ENCODE measurements at regions not wholly inside any gene's neighbourhood (a gene's known extent, or its start where the extent isn't known, plus 50 kb on each side); places are given as distances from the start of the nearest gene placed in this dataset.
"Not testable (repeated sequence)": the region's sequence is repeated elsewhere in the genome, so short reads cannot be mapped to it uniquely, and the experiment has no call there.

DNA sequence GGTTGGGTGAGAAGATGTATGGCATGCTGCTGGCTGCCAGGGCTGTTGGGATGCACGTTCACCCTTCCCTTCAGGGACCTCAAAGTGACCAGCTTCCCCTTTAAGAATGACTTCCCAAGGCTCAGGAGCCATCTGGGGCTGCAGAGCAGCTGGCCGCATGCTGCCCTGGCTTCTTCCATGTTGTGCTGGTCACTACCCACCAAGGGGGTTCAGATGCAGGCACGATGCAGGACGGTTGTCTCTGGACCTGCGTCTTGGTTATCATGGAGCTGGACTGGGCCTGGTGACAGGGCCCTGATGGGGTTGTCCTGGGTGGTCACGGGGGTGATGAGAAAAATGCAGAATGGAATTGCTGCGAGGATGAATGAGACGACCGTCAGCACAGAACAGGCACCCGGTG is 297.8 kb downstream of the POTED start:
- not testable (repeated sequence) for DNase-seq

DNA sequence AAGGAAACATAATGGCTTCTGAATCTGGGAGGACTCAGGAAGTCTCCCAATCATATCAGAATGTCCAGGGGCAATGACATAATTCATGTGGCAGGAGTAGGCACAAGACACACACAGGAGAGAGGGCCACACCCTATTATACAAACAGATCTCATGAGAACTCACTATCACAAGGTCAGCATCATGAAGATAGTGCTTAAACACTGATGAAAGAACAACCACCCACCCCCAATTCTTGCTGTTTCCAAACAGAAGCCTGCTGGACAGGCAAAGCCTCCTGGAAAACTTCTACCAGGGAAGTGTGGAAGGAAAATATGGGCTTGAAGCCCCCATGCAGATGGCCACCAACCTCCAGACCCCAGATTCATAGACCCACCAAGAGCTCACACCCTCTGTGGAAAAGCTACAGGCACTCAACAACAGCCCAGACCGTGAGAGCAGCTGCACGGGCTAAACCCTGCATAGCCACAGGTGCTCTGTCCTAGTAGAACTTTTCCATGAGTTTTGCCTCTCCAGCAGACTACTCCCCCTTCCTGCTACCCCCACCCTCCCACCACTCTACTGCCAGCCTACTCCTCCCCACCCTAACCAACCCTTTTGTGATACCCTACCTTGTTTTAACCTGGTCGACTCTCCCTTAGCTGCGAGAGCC is 287.1 kb downstream of the POTED start:
- not testable (repeated sequence) for DNase-seq

DNA sequence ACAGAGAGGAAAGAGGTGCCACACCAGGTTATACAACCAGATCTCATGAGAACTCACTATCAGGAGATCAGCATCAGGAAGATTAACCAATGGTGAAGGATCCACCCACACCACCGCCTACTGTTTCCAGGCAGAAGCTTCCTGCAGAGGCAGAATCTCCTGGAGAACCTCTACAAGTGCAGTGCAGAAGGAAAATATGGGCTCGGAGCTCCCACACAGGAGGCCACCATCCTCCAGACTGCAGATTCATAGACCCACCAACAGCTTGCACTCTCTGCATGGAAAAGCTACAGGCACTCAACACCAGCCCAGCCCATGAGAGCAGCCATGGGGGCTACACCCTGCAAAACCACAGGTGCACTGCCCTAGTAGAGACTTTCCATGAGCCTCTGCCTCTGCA is 284.0 kb downstream of the POTED start:
- DNase-seq, result not testable (repeated sequence)

DNA sequence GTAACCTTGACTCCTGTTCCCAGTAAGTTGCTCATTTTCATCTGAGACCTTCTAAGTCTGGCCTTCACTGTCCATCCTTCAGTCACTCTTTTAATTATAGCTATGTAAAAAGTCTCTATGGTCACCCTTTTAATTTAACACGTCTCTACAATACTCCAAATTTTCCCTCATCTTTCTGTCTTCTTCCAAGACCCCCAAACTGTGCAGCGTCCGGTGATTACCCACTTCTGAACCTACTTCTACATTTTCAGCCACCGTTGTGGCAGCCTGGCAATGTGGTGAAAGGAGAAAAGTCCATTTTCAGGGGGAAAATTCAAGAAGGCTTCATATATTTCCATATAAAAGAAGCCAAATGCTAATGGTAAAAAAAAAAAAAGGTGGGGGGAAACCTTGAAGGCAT is 283.4 kb downstream of the POTED start:
- not testable (repeated sequence) for DNase-seq

DNA sequence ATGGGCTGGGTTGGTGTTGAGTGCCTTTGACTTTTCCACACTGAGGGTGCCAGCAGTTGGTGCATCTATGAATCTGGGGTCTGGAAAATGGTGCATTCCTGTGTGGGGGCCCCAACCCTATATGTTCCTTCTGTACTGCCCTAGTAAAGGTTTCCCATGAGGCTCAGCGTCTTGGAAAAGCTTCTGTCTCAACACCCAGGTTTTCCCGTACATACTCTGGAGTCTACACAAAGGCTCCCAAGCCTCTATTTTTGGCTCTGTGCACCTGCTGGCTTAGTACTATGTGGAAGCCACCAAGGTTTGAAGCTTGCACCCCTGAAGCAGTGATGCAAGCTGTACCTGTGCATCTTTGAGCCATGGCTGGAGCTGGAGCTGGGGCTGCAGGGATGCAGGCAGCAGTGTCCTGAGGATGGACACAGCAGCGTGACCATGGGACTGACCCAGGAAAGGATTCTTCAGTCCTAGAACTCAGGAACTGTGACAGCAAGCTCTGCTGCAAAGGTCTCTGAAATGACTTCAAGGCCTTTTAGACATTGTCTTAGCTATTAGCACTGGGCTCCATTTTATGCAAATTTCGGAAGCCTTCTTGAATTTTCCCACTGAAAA is 282.7 kb downstream of the POTED start:
- DNase-seq, result not testable (repeated sequence)

DNA sequence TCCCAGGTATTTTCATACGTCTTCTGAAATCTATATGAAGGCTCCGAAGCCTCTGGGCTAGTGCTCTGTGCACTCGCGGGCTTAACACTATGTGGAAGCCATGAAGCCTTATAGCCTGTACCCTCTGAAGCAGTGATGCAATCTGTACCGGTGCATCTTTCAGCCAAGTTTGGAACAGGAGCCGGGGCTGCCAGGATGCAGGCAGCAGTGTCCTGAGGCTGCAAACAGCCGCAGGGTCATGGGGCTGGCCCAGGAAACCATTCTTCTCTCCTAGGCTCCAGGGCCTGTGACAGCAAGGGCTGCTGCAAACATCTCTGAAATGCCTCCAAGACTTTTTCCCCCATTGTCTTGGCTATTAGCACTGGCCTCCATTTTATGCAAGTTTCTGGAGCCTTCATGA is 279.6 kb downstream of the POTED start:
- DNase-seq, result not testable (repeated sequence)

DNA sequence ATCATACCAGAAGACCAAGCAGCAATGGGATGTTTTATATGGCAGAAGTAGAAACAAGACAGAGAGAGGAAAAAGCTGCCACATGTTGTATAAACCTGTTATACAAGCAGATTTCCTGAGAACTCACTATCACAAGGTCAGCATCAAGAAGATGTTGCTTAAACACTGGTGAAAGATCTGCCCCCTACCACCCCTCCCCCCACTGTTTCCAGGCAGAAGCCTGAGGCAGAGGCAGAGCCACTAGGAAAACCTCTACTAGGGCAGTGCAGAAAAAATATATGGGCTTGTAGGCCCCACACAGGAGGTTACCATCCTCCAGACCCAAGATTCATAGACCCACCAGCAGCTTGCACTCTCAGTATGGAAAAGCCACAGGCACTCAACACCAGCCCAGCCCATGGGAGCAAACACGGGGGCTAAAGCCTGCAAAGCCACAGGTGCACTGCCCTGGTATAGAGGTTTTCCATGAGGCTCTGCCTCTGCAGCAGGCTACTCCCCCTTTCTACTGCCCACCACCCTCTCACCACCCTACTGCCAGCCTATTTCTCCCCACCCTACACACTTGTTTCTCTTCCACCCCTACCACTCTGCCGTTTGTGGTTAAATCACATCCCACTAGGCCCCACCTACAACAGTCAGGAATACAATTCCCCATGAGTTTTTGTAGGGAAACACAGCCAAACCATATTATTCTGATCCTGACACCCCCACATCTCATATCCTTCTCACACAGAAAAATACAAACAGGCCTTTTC is 274.2 kb downstream of the POTED start:
- not testable (repeated sequence) for DNase-seq

DNA sequence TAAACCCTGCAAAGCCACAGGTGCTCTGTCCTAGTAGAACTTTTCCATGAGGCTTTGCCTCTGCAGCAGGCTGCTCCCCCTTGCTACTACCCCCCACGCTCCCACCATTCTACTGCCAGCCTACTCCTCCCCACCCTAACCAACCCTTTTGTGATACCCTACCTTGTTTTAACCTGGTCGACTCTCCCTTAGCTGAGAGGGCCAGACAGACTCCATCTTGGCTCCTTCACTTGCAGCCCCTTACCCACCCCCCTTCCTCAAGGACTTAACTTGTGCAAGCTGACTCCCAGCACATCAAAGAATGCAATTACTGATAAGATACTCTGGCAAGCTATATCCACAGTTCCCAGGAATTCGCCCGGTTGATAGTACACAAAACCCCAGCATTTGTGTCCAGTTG is 267.9 kb downstream of the POTED start:
- not testable (repeated sequence) for DNase-seq

DNA sequence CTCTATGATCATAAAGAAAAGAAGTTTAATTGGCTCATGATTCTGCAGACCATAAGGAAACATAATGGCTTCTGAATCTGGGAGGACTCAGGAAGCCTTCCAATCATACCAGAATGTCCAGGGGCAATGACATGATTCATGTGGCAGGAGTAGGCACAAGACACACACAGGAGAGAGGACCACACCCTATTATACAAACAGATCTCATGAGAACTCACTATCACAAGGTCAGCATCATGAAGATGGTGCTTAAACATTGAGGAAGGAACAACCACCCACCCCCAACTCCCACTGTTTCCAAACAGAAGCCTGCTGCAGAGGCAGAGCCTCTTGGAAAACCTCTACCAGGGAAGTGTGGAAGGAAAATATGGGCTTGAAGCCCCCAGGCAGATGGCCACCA is 267.4 kb downstream of the POTED start:
- DNase-seq, result not testable (repeated sequence)

DNA sequence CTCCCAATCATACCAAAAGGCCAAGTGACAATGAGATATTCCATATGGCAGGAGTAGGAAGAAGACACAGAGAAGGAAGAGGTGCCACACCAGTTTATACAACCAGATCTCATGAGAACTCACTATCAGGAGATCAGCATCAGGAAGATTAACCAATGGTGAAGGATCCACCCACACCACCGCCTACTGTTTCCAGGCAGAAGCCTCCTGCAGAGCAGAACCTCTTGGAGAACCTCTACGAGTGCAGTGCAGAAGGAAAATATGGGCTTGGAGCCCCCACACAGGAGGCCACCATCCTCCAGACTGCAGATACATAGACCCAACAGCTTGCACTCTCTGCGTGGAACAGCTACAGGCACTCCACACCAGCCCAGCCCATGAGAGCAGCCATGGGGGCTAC is 264.4 kb downstream of the POTED start:
- DNase-seq, result not testable (repeated sequence)

DNA sequence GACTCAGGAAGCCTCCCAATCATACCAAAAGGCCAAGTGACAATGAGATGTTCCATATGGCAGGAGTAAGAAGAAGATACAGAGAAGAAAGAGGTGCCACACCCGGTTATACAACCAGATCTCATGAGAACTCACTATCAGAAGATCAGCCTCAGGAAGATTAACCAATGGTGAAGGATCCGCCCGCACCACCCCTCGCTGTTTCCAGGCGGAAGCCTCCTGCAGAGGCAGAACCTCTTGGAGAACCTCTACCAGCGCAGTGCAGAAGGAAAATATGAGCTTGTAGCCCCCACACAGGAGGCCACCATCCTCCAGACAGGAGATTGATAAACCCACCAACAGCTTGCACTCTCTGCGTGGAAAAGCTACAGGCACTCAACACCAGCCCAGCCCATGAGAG is 245.1 kb downstream of the POTED start:
- DNase-seq, result no peak

DNA sequence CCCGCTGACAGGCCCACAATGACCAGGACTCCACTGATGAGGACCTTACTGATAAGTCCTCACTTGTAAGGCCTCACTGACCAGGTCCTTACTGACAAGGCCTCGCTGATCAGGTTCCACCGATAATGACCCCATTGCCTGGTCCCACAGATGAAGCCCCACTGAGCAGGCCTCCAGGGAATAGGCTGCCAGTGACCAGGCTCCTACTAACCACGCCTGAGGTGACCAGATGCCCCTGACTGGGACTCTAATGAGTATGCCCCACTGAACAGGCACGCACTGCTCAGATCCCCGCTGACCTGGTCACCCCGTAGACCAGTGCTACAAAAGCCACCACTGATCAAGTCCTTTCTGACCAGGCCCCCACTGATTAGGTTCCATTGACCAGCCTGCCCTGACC is 241.2 kb downstream of the POTED start:
- not testable (repeated sequence) for DNase-seq

DNA sequence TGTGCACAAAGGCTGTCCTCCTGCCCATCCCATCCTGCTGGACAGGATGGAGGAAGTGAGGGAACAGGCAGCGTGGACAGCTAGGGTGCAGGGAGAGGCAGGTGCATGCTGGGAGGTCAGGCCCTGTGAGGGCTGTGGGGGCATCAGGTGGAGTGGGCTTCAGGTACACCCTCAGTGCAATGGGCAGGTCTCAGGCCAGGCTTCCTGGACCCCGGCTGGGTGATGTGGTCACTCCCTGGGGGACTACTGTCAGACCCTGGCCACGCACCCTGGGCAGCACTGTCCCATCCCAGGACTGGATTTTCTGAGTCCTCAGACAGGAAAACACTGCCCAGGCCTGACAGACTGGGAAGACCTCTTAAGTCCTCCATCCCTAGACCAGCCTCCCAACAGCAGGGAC is 239.9 kb downstream of the POTED start:
- DNase-seq, result not testable (repeated sequence)

DNA sequence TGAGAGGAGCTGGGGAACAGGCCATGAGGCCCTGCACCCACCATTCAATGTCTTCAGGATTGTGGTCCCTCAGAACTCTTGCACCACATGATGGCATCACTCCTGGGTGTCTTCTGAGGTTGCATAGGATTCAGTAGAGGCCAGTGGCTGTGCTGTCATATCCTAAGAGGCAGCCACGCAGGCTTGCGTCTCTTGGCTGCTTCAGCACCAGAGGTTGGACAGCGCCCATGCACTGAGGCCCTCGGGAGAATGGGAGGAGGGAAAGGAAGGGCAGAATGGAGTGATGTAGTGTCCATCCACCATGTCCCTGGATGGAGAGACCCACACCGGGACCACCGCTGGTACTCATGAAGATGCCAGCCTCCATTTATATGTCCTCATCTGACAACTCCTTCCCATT is 237.1 kb downstream of the POTED start:
- DNase-seq, result peak; percentile 14

DNA sequence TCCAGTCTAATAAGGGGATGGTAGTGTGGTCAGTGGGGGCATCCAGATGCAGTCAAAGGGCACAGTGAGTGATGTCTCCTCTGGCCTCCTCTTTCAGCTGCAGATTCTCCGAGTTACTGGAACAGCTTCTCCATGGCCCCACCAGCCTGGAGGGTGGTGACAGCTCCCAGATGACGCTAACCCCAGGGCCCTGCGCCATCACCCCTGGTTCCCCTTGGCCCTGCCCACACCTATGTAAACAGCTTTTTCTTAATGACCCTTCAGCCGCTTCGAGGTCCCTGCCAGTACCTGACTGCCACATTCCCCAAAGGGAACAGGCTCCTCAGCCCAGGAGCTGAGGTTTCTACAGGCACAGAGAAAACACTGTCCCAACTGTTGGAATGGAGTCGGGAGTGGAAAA is 235.0 kb downstream of the POTED start:
- not testable (repeated sequence) for DNase-seq

DNA sequence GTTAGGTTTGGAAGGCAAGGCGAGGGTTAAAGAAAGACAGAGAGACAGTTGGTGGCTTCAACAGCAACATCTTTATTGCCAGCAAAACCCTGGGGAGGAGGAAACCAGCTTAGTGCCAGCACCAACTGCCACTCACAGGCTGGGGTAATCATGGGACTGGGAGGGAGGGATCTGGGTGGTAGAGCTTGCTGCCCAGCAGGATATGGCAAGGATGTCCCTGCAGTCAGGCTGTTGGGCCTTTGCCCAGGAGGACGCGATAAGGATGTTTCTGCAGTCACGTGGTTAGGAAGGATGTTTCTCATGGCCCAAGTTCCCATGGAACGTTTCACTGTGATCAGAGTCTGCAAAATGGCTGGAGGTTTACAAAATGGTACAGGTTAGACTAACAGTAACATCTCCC is 233.5 kb downstream of the POTED start:
- DNase-seq, result not testable (repeated sequence)

DNA sequence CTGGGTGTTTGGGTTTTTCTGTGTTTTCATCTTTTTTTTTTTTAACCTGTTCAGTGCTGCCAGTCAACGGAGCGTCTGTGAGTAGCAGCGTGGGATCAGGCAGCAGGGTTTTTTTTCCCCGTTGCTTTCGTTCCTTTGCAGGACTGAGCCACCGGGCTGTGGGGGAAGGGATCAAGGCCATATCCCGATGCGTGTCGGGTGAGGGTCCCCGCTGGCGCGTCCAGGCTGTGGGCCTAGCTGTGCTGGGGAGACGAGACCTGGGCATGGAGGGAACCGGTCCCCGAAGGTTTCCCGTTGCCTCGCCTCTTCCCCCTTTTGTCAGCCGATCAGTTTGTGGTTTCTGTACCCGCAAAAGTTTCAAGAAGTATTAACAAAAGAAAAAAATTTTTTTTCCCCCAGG is 218.1 kb downstream of the POTED start:
- DNase-seq, result not testable (repeated sequence)

DNA sequence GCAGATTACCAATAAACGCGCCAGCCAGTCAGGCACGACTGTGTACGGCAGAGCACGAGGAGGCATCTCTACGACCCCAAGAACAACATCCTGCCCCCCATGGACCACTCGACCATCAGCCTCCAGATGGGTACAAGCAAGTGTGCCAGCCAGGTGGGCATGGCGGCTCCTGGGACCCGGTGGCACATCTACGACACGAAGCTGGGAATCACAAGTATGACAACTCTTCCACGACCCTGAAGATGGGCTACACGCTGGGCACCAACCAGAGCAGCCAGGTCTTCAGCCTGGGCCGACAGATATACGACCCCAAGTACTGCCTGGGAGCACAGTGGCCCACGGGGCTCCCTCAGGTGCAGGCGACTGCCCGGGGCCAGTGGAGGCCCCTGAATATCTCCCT is 217.6 kb downstream of the POTED start:
- no peak for DNase-seq

DNA sequence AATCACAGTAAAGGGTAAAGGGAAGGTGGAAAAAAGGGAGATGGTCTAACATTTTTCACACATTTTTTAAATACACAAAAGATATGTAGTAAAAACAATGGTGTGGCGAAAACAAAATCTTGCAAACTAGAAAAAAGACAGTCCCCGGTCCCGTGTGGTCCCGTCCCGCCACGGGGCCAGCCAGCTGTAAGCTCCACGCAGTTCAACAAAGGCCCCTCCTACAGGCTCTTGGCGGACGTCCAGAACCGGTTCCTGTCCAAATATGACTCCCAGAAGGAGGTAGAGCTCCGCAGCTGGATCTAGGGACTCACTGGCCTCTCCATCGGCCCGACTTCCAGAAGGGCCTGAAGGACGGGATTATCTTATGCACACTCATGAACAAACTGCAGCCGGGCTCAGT is 216.9 kb downstream of the POTED start:
- not testable (repeated sequence) for DNase-seq

DNA sequence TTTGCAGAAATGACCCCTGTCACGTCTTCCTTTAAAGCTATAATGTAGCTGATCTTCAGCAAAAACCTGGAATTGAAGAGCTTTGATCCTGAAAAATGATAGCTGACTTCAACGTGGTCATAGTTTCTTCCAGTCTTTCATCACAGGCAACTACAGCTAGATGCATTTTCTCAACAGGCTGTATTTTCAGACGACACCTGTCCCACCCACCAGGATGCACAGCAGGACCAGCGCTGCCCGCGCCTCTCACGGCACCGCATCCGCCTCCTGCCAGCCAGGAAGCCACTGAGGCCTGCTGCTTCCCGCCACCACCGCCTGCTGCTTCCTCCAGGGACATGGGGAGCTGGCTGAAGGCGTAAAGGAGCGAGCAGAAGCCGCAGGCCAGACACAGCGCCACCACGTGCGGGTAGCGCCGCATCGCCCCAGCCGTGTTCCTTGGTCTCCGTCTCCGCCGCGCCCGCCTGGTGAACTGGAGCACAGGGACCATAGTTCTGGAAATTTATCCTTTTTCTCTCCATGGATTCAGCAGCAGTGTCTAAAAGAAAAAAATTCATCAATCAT is 215.7 kb downstream of the POTED start:
- DNase-seq, result peak; percentile 1

DNA sequence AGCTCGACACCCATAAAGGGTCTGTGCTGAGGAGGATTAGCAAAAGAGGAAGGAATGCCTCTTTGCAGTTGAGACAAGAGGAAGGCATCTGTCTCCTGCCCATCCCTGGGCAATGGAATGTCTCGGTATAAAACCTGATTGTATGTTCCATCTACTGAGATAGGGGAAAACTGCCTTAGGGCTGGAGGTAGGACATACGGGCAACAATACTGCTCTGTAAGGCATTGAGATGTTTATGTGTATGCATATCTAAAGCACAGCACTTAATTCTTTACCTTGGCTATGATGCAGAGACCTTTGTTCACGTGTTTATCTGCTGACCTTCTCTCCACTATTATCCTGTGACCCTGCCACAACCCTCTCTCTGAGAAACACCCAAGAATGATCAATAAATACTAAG is 210.7 kb downstream of the POTED start:
- not testable (repeated sequence) for DNase-seq

DNA sequence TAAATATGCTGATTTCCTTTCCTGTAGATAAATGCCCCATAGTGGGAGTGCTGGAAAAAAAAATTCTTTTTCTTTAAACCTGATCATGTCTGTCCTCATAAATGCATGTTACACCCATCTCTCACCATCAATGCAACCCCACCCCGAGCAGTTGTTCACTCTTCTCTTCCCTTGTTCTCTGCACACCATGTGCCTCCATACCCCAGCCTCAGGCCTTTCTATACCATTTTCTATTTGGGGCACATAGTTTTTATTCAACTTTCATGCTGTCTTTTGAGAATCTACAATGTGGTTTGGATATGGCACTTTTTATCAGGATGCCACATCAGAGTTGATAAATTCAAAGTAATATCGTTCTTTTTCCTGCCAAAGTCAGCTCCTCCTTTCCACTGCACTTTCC is 202.6 kb downstream of the POTED start:
- not testable (repeated sequence) for DNase-seq

DNA sequence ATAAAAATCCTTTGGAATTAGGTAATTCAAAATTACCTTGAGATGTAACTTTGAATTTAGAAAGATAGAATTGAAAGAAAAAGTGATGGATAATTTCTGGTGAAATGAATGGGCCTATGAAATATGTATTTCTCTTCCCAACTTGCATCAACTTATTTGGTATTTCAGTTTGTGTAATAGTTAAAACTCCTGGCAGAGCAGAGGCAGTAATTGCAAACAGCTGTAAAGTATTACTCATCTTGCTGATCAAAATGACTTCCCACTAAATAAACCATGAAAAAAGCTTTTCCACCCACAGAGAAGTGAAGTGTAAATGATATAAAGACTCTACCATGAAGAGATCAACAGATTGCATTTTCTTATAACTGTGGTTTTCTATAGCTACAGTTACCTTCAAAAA is 201.0 kb downstream of the POTED start:
- not testable (repeated sequence) for DNase-seq

DNA sequence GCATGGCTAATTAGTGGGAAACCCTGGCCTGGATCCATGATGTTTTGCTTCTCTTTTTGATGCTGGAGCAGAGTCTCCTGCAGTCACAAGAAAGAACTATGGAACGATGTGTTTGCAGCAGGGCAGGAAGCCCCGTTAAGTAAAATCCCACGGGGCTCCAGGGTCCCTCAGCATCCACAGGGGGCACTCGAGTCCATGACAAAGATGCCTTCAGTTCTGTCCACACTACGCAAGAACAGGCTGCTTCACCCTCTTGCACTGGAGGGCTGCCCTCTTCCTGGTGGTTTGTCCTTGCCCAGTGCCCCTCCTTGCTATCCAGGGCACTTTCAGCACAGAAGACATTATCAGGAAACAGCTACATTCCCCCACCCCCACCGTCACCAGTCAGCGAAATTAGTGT is 196.9 kb downstream of the POTED start:
- DNase-seq, result peak; percentile 5
